Trophoblast cell (in vitro differentiated cells and primary cell): ENCODE measurements at regions not wholly inside any gene's neighbourhood (a gene's known extent, or its start where the extent isn't known, plus 50 kb on each side); places are given as distances from the start of the nearest gene placed in this dataset.

ENCODE experiments used
- DNase-seq, 2 donors: peaks; one replicate each; pipeline ENCODE4 v3.0.0-alpha.2; 2016
- H2AFZ ChIP-seq: 2 replicates; pipeline ENCODE4 v1.6.1; 2013; ENCODE audit warnings: low read length, moderate library complexity, mild to moderate bottlenecking; ENCODE audit not compliant: insufficient read depth, poor library complexity
- H2AK5ac ChIP-seq: 2 replicates; pipeline ENCODE4 v1.6.1; 2013; ENCODE audit warnings: mild to moderate bottlenecking, low read length
- H2BK120ac ChIP-seq: 2 replicates; pipeline ENCODE4 v1.6.1; 2013; ENCODE audit warnings: low read length, mild to moderate bottlenecking, moderate library complexity; ENCODE audit not compliant: insufficient read depth, poor library complexity
- H2BK12ac ChIP-seq: 2 replicates; pipeline ENCODE4 v1.6.1; 2013; ENCODE audit warnings: mild to moderate bottlenecking, low read length, moderate library complexity
- H2BK5ac ChIP-seq: 2 replicates; pipeline ENCODE4 v1.6.1; 2013; ENCODE audit warnings: low read length, low read depth, moderate library complexity, mild to moderate bottlenecking; ENCODE audit not compliant: poor library complexity
- H3K14ac ChIP-seq: 2 replicates; pipeline ENCODE4 v1.6.1; 2013; ENCODE audit warnings: mild to moderate bottlenecking, low read length
- H3K18ac ChIP-seq: 2 replicates; pipeline ENCODE4 v1.6.1; 2013; ENCODE audit warnings: mild to moderate bottlenecking, low read length
- H3K23ac ChIP-seq: 2 replicates; pipeline ENCODE4 v1.6.1; 2013; ENCODE audit warnings: low read length
- H3K27ac ChIP-seq: 2 replicates; pipeline ENCODE4 v1.5.1; 2013; ENCODE audit warnings: low read depth, mild to moderate bottlenecking, inconsistent platforms, low read length, moderate library complexity
- H3K27me3 ChIP-seq: 2 replicates; pipeline ENCODE4 v1.6.1; 2013; ENCODE audit warnings: inconsistent platforms, mild to moderate bottlenecking, low read length, moderate library complexity; ENCODE audit not compliant: insufficient read depth
- H3K36me3 ChIP-seq, 2 experiments: 1 replicate in 1 of 2; 2 replicates in 1 of 2; pipeline ENCODE4 v1.6.1; 2013; ENCODE audit warnings: low read length in 2 of 2, mild to moderate bottlenecking in 2 of 2, moderate library complexity in 1 of 2; ENCODE audit not compliant: insufficient read depth in 2 of 2, control insufficient read depth in 1 of 2
- H3K4ac ChIP-seq: 2 replicates; pipeline ENCODE4 v1.6.1; 2013; ENCODE audit warnings: low read depth, mild to moderate bottlenecking, low read length, moderate library complexity
- H3K4me1 ChIP-seq, 2 experiments: 1 replicate in 1 of 2; 2 replicates in 1 of 2; pipeline ENCODE4 v1.6.1; 2013; ENCODE audit warnings: low read length in 2 of 2, mild to moderate bottlenecking in 2 of 2, moderate library complexity in 1 of 2; ENCODE audit not compliant: insufficient read depth in 2 of 2, control insufficient read depth in 1 of 2
- H3K4me2 ChIP-seq: 2 replicates; pipeline ENCODE4 v1.6.1; 2013; ENCODE audit warnings: inconsistent platforms, mild to moderate bottlenecking, low read length, moderate library complexity
- H3K4me3 ChIP-seq: 2 replicates; pipeline ENCODE4 v1.5.1; 2013; ENCODE audit warnings: mild to moderate bottlenecking, low read depth, low read length, inconsistent platforms
- H3K79me1 ChIP-seq: one replicate; pipeline ENCODE4 v1.6.1; 2013; ENCODE audit warnings: low read length
- H3K79me2 ChIP-seq: 2 replicates; pipeline ENCODE4 v1.6.1; 2013; ENCODE audit warnings: low read length, mild to moderate bottlenecking; ENCODE audit not compliant: control insufficient read depth, insufficient read depth, poor library complexity
- H3K9ac ChIP-seq: 2 replicates; pipeline ENCODE4 v1.6.1; 2013; ENCODE audit warnings: mild to moderate bottlenecking, low read length
- H3K9me3 ChIP-seq: 2 replicates; pipeline ENCODE4 v1.6.1; 2013; ENCODE audit warnings: low read depth, mild to moderate bottlenecking, control low read depth, inconsistent platforms, low read length; ENCODE audit not compliant: insufficient read depth
- H4K12ac ChIP-seq: 2 replicates; pipeline ENCODE4 v1.6.1; 2013; ENCODE audit warnings: low read depth, mild to moderate bottlenecking, low read length, moderate library complexity
- H4K8ac ChIP-seq: 2 replicates; pipeline ENCODE4 v1.6.1; 2013; ENCODE audit warnings: low read depth, mild to moderate bottlenecking, low read length, moderate library complexity
- H4K91ac ChIP-seq: one replicate; pipeline ENCODE4 v1.6.1; 2013; ENCODE audit warnings: low read depth, mild to moderate bottlenecking, low read length, moderate library complexity
- WGBS: extraction: QIAGEN DNeasy Blood & Tissue Kit; methylation state at CpG from one replicate; pipeline ENCODE4 v1.1.7; 2013; ENCODE audit warnings: missing lambda C conversion rate; ENCODE audit not compliant: insufficient read length, insufficient coverage; ENCODE audit errors: extremely low coverage; 5-methylcytosine and 5-hydroxymethylcytosine counted together

DNA sequence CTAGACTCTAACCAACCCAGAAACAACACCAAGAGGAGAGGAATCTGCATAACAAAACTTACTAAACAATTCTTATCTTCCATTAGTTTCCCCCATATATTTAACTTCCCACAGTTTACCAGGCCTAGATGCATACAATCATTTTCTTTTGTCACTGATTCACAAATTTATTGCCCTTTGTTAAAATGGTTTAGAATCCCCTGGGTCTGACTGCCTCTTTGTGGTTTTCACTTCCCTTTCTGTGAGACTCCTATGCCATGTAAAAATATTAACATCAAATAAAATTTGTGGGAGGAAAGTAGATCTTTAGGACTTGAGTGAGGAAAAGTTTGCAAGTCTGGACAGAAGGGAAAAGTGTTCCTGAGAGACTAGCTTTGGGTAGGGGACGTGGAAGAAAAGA lies 393.8 kb upstream of the CNKSR2 start:
- H3K4me1 ChIP-seq: peaks cover 0 to 4% of the 10 kb centered on the region in 2 experiments
- H3K4me3 ChIP-seq: no peak overlapping the region
- no peak overlapping the region for H2AFZ ChIP-seq
- WGBS: no CpG with 5 or more reads among the region's 1 CpG
- no peak overlapping the region for H3K23ac ChIP-seq
- no peaks in the 10 kb centered on the region for H3K27me3 ChIP-seq
- H4K8ac ChIP-seq: no peak overlapping the region
- no peak overlapping the region for H3K18ac ChIP-seq
- H3K27ac ChIP-seq: no peak overlapping the region
- H4K12ac ChIP-seq: no peak overlapping the region
- no peaks in the 10 kb centered on the region for H3K79me2 ChIP-seq
- H3K4me2 ChIP-seq: no peak overlapping the region
- H3K9ac ChIP-seq: no peak overlapping the region
- H3K9me3 ChIP-seq: no peaks in the 10 kb centered on the region
- no peak overlapping the region for H2BK5ac ChIP-seq
- no peak overlapping the region for H2AK5ac ChIP-seq
- H4K91ac ChIP-seq: no peak overlapping the region
- H3K14ac ChIP-seq: no peak overlapping the region
- no peaks in the 10 kb centered on the region for H3K79me1 ChIP-seq
- H2BK12ac ChIP-seq: no peak overlapping the region
- H3K36me3 ChIP-seq: no peaks in the 10 kb centered on the region
- no peak overlapping the region for H2BK120ac ChIP-seq
- H3K4ac ChIP-seq: no peak overlapping the region
- no peak for DNase-seq

DNA sequence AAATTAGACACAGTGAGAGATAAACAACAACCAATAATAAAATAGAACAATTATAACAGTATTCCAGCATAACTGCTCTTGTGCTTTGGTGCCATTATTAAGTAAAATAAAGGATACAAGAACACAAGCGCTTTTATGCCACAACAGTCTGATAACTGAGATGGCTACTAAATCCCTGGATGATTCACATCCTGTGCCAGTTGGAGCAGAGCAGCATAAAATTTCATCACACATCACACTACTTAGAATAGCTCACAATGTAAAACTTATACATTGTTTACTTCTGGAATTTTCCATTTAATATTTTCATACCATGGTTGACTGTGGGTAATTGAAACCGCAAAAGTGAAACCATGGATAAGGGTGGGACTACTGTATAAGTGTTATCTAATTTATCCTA lies 399.9 kb upstream of the CNKSR2 start:
- H3K23ac ChIP-seq: no peak overlapping the region
- no peaks in the 10 kb centered on the region for H3K36me3 ChIP-seq
- no peak overlapping the region for H3K27ac ChIP-seq
- H3K14ac ChIP-seq: no peak overlapping the region
- H4K8ac ChIP-seq: no peak overlapping the region
- H3K79me1 ChIP-seq: no peaks in the 10 kb centered on the region
- no peak overlapping the region for H2BK12ac ChIP-seq
- H3K9me3 ChIP-seq: no peaks in the 10 kb centered on the region
- no peak overlapping the region for H2BK5ac ChIP-seq
- DNase-seq: no peak
- no peaks in the 10 kb centered on the region for H3K27me3 ChIP-seq
- no peak overlapping the region for H3K9ac ChIP-seq
- no peak overlapping the region for H2AK5ac ChIP-seq
- H3K79me2 ChIP-seq: no peaks in the 10 kb centered on the region
- H4K12ac ChIP-seq: no peak overlapping the region
- no peak overlapping the region for H3K4me3 ChIP-seq
- no peak overlapping the region for H3K4ac ChIP-seq
- H3K18ac ChIP-seq: no peak overlapping the region
- no peak overlapping the region for H2BK120ac ChIP-seq
- no peak overlapping the region for H4K91ac ChIP-seq
- no CpG with 5 or more reads among the region's 2 CpGs for WGBS
- H2AFZ ChIP-seq: no peak overlapping the region
- no peak overlapping the region for H3K4me2 ChIP-seq
- no peaks in the 10 kb centered on the region for H3K4me1 ChIP-seq

DNA sequence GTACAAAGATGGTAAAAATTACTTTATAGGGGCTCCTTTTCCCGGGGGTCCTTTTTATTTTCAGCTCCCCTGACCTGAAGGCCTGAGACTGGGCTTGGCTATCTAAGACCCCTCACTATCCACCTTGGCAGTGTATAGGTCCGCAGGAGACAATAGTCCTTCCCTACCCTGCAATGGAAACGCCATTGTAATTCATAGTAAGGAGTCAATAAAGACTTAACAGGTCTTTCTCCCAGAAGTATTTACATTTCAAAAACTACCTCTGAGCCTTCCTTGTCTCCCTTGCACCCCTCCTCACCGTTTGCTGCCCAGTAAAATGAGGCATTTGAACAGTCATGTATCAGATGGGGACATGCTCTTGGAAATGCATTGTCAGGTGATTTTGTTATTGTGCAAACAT lies 401.2 kb upstream of the CNKSR2 start:
- H2BK12ac ChIP-seq: no peak overlapping the region
- no peak overlapping the region for H2AFZ ChIP-seq
- no peak overlapping the region for H3K9ac ChIP-seq
- H3K23ac ChIP-seq: no peak overlapping the region
- no peaks in the 10 kb centered on the region for H3K79me2 ChIP-seq
- H4K91ac ChIP-seq: no peak overlapping the region
- no peak overlapping the region for H4K8ac ChIP-seq
- no peaks in the 10 kb centered on the region for H3K4me1 ChIP-seq
- H3K27me3 ChIP-seq: no peaks in the 10 kb centered on the region
- H3K14ac ChIP-seq: no peak overlapping the region
- no peaks in the 10 kb centered on the region for H3K36me3 ChIP-seq
- DNase-seq: no peak
- no peak overlapping the region for H4K12ac ChIP-seq
- no peak overlapping the region for H3K27ac ChIP-seq
- H3K9me3 ChIP-seq: no peaks in the 10 kb centered on the region
- no peaks in the 10 kb centered on the region for H3K79me1 ChIP-seq
- H3K4me3 ChIP-seq: no peak overlapping the region
- no peak overlapping the region for H3K4ac ChIP-seq
- no peak overlapping the region for H2BK120ac ChIP-seq
- H2AK5ac ChIP-seq: no peak overlapping the region
- no peak overlapping the region for H3K18ac ChIP-seq
- H2BK5ac ChIP-seq: no peak overlapping the region
- WGBS: no CpG with 5 or more reads among the region's 4 CpGs
- H3K4me2 ChIP-seq: no peak overlapping the region

DNA sequence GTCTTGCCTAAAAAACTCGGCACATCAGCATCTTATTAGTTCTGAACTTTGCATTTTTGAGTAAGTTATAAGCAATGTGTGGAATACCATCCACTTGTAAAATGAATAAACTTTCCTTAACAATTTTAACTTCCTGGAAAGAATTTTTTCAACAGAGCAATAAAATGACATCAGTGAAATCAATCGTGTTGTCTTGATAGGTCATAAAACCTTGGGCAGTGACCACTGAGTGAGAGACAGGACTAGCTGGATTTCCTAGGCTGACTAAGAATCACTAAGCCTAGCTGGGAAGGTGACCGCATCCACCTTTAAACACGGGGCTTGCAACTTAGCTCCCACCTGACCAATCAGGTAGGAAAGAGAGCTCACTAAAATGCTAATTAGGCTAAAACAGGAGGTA lies 403.0 kb upstream of the CNKSR2 start:
- no peak overlapping the region for H4K12ac ChIP-seq
- no peak overlapping the region for H3K4me3 ChIP-seq
- no peak overlapping the region for H4K91ac ChIP-seq
- H3K27ac ChIP-seq: no peak overlapping the region
- H2BK12ac ChIP-seq: no peak overlapping the region
- no CpG with 5 or more reads among the region's 4 CpGs for WGBS
- H3K36me3 ChIP-seq: no peaks in the 10 kb centered on the region
- no peak for DNase-seq
- H3K4ac ChIP-seq: no peak overlapping the region
- H3K4me2 ChIP-seq: no peak overlapping the region
- no peak overlapping the region for H4K8ac ChIP-seq
- no peak overlapping the region for H2BK120ac ChIP-seq
- no peaks in the 10 kb centered on the region for H3K27me3 ChIP-seq
- H3K14ac ChIP-seq: no peak overlapping the region
- no peak overlapping the region for H2AFZ ChIP-seq
- H3K9ac ChIP-seq: no peak overlapping the region
- no peaks in the 10 kb centered on the region for H3K79me1 ChIP-seq
- H3K23ac ChIP-seq: no peak overlapping the region
- H2BK5ac ChIP-seq: no peak overlapping the region
- no peaks in the 10 kb centered on the region for H3K79me2 ChIP-seq
- no peaks in the 10 kb centered on the region for H3K4me1 ChIP-seq
- no peak overlapping the region for H2AK5ac ChIP-seq
- no peaks in the 10 kb centered on the region for H3K9me3 ChIP-seq
- H3K18ac ChIP-seq: no peak overlapping the region
